ENCODE measurements at regions not wholly inside any gene's neighbourhood (a gene's known extent, or its start where the extent isn't known, plus 50 kb on each side); places are given as distances from the start of the nearest gene placed in this dataset.

- no peak for DNase-seq (ENCODE audit: low read depth)
Measured at GRCh38 chr5:90193185-90193822, 216.3 kb downstream of the CETN3 start.

- DNase-seq (ENCODE audit: low read depth) = no peak
Measured at GRCh38 chr5:90191352-90192045, 218.1 kb downstream of the CETN3 start.

- no peak for DNase-seq (ENCODE audit: low read depth)
Measured at GRCh38 chr5:90185897-90186468, 223.6 kb downstream of the CETN3 start.

GRCh38 chr5:90184764-90185163, 224.8 kb downstream of the CETN3 start:
- no peak for DNase-seq (ENCODE audit: low read depth)

GRCh38 chr5:90182726-90183125, 226.8 kb downstream of the CETN3 start:
- no peak for DNase-seq (ENCODE audit: low read depth)

GRCh38 chr5:90174236-90174635, 235.3 kb downstream of the CETN3 start:
- no peak for DNase-seq (ENCODE audit: low read depth)

GRCh38 chr5:90173299-90174030, 236.1 kb downstream of the CETN3 start:
- no peak for DNase-seq (ENCODE audit: low read depth)

- DNase-seq (ENCODE audit: low read depth) = no peak
Measured at GRCh38 chr5:90171466-90171865, 238.1 kb downstream of the CETN3 start.

- no peak for DNase-seq (ENCODE audit: low read depth)
Measured at GRCh38 chr5:90170261-90170660, 239.3 kb downstream of the CETN3 start.

- no peak for DNase-seq (ENCODE audit: low read depth)
Measured at GRCh38 chr5:90169078-90169477, 240.5 kb downstream of the CETN3 start.

- DNase-seq (ENCODE audit: low read depth) = no peak
Measured at GRCh38 chr5:90168399-90168798, 241.2 kb downstream of the CETN3 start.

GRCh38 chr5:90166816-90167215, 242.7 kb downstream of the CETN3 start:
- DNase-seq (ENCODE audit: low read depth) = no peak

- no peak for DNase-seq (ENCODE audit: low read depth)
Measured at GRCh38 chr5:90162324-90162723, 247.2 kb downstream of the CETN3 start.

- no peak for DNase-seq (ENCODE audit: low read depth)
Measured at GRCh38 chr5:90161414-90161813, 248.1 kb downstream of the CETN3 start.

- no peak for DNase-seq (ENCODE audit: low read depth)
Measured at GRCh38 chr5:90158131-90158530, 251.4 kb downstream of the CETN3 start.

- no peak for DNase-seq (ENCODE audit: low read depth)
Measured at GRCh38 chr5:90153031-90153430, 256.5 kb downstream of the CETN3 start.

- no peak for DNase-seq (ENCODE audit: low read depth)
Measured at GRCh38 chr5:90144625-90145327, 264.8 kb downstream of the CETN3 start.

GRCh38 chr5:90142541-90142940, 267.0 kb downstream of the CETN3 start:
- no peak for DNase-seq (ENCODE audit: low read depth)

GRCh38 chr5:90141984-90142383, 267.6 kb downstream of the CETN3 start:
- no peak for DNase-seq (ENCODE audit: low read depth)

GRCh38 chr5:90136952-90137528, 272.5 kb downstream of the CETN3 start:
- DNase-seq (ENCODE audit: low read depth) = no peak

GRCh38 chr5:90135779-90136378, 273.7 kb downstream of the CETN3 start:
- DNase-seq (ENCODE audit: low read depth) = no peak
